Thyroid gland (tissue), 4 donors: ENCODE measurements at regions not wholly inside any gene's neighbourhood (a gene's known extent, or its start where the extent isn't known, plus 50 kb on each side); places are given as distances from the start of the nearest gene placed in this dataset.

Source experiments
- CTCF ChIP-seq, 6 experiments: fragments of 200-600 bp in 3 of 6; fragments of 450-650 bp in 3 of 6; sonication (generic) in 3 of 6; IDR thresholded peaks; one replicate each; pipeline ENCODE4 v1.5.1; 2016 to 2019; ENCODE audit warnings: antibody characterized with exemption in 6 of 6, mild to moderate bottlenecking in 2 of 6, inconsistent platforms in 1 of 6, moderate library complexity in 1 of 6
- POLR2A ChIP-seq, 2 donors: fragments of 450-650 bp; IDR thresholded peaks; one replicate each; pipeline ENCODE4 v1.6.1; 2017; ENCODE audit warnings: antibody characterized with exemption in 2 of 2, mild to moderate bottlenecking in 2 of 2, moderate library complexity in 1 of 2

DNA sequence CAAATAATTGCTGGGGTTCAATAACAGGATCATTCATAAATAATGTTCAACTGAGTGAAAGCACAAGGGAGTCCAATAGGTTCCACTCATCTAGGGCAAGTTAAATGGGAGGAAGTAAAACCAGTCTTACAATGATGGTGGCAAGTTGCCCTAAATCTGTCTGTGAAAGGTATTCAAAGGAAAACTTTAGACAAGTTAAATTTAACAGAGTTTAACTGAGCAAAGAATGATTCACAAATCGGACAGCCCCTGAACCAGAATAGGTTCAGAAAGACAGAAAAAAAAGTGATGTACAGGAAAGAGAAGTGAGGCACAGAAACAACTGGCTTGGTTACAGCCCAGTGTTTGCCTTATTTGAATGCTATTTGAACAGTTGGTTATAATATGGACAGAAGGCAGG lies 183.5 kb upstream of the ADGRL4 start:
- TF ChIP-seq POLR2A (IDR thresholded peaks at IDR 0.05) = no peak
- no peak for TF ChIP-seq CTCF (IDR thresholded peaks at IDR 0.05)
